ENCODE measurements at regions not wholly inside any gene's neighbourhood (a gene's known extent, or its start where the extent isn't known, plus 50 kb on each side); places are given as distances from the start of the nearest gene placed in this dataset.

DNA sequence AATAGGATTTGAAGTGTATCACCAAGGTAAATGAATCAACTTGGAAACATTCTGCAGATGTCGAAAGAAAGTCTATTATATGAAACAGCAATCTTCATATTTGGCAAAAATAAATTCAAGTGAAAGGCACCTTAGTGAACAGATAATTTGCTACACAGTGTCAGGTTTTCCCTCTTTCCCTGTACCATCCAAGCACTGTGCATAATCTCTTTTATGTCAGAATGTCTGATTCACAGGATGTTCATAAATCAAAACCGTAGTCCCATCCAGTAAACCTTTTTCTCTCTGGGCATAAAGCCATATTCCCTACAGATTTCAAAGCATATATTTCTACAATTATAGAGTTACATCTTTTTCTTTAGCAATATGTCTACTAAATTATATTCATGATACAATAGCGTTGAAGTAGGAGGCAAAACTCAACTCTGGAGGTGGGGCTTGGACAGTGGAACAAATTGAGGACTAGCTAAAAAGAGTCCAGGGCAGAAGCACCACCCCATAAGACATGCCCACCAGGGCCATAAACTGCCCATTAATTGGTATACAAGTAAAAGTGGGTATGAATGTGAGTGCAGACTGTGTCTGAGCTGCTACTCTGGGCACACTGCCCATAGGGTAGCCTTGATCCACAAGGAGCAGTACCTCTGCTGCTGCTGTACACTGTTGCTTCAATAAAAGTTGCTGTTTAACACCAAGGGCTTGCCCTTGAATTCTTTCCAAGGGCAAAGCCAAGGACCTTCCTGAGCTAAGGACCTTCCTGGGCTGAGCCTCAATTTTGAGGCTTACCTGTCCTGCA, 72.1 kb upstream of the MYCBP2 start:
- H3K9me3 Mint-ChIP-seq = no peaks in the 10 kb centered on the region
- DNase-seq (ENCODE audit: low read depth, low spot score) = no peak
- H3K4me3 Mint-ChIP-seq = no peak overlapping the region
- H3K36me3 Mint-ChIP-seq (ENCODE audit: low read depth) = no peaks in the 10 kb centered on the region
- TF ChIP-seq, protein P1, sequence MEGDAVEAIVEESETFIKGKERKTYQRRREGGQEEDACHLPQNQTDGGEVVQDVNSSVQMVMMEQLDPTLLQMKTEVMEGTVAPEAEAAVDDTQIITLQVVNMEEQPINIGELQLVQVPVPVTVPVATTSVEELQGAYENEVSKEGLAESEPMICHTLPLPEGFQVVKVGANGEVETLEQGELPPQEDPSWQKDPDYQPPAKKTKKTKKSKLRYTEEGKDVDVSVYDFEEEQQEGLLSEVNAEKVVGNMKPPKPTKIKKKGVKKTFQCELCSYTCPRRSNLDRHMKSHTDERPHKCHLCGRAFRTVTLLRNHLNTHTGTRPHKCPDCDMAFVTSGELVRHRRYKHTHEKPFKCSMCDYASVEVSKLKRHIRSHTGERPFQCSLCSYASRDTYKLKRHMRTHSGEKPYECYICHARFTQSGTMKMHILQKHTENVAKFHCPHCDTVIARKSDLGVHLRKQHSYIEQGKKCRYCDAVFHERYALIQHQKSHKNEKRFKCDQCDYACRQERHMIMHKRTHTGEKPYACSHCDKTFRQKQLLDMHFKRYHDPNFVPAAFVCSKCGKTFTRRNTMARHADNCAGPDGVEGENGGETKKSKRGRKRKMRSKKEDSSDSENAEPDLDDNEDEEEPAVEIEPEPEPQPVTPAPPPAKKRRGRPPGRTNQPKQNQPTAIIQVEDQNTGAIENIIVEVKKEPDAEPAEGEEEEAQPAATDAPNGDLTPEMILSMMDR (conservative IDR thresholded peaks at IDR 0.05) = no peak
- H3K27me3 Mint-ChIP-seq (ENCODE audit: low read depth) = no peaks in the 10 kb centered on the region
- no peaks in the 10 kb centered on the region for H3K4me1 Mint-ChIP-seq
- no peak overlapping the region for H3K27ac Mint-ChIP-seq (ENCODE audit: unreplicated experiment)

DNA sequence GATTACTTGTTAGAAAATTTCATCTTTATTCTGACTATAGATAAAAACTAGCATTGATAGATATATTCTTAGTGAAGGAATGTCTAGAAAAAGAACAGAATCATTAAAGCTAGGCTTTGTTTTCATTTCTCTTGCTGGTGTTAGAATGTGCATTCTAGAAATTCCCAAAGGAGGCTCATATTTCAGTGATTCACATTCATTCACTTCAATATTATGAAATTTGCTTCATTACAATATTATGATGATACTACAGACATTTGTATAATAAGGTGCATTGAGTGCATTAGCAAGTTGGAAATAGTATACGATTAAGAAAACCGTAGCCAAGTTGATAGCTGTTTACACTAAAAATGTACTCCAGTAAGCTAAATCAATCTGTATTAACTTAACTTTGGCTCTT, 70.7 kb upstream of the MYCBP2 start:
- no peaks in the 10 kb centered on the region for H3K4me1 Mint-ChIP-seq
- TF ChIP-seq, protein P1 (conservative IDR thresholded peaks at IDR 0.05) = no peak
- H3K4me3 Mint-ChIP-seq = no peak overlapping the region
- no peak overlapping the region for H3K27ac Mint-ChIP-seq (ENCODE audit: unreplicated experiment)
- H3K36me3 Mint-ChIP-seq (ENCODE audit: low read depth) = no peaks in the 10 kb centered on the region
- H3K27me3 Mint-ChIP-seq (ENCODE audit: low read depth) = no peaks in the 10 kb centered on the region
- no peak for DNase-seq (ENCODE audit: low read depth, low spot score)
- H3K9me3 Mint-ChIP-seq = no peaks in the 10 kb centered on the region

DNA sequence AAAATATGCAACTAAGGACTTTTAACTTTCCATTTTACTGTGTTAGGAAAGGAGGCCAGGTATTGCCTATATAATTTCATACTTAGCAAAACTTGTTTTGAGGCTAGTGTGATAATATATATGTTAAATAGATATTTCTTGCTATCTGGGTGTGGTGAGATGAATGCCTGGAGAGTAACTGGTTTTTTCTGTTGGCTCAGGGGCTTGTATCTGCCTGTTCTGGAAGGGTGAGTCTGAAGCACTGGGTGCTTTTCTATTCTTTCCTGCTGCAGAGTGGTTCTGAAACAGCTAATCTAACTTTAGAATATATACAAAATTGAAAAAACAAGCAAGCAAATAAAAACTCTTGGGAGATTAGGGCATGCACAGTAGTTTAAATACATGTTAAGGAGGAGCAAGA, 64.6 kb upstream of the MYCBP2 start:
- H3K4me1 Mint-ChIP-seq = no peaks in the 10 kb centered on the region
- no peak overlapping the region for H3K4me3 Mint-ChIP-seq
- no peaks in the 10 kb centered on the region for H3K9me3 Mint-ChIP-seq

DNA sequence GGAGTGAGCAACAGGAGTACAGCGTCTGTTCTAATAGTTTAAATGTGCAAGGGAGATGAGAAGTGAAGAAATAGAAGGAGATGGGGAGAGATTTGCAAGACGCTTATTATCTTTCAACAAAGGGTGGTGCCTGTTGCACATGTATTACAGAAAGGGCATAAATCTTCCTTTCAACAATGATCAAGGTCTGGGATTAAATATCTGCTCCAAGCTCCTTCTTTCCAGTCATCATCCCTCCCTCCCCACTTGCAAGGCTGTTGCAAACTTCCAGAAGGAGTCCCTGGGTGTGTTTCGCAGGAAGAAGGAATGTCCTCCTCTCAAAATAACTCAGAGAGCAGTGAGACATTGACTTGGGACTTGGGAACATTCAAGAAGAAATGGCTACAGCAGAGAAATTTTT, 63.5 kb upstream of the MYCBP2 start:
- H3K27ac Mint-ChIP-seq (ENCODE audit: unreplicated experiment) = no peak overlapping the region
- H3K36me3 Mint-ChIP-seq (ENCODE audit: low read depth) = no peaks in the 10 kb centered on the region
- DNase-seq (ENCODE audit: low read depth, low spot score) = no peak
- TF ChIP-seq, protein P1 (conservative IDR thresholded peaks at IDR 0.05) = no peak
- H3K27me3 Mint-ChIP-seq (ENCODE audit: low read depth) = no peaks in the 10 kb centered on the region
- no peaks in the 10 kb centered on the region for H3K4me1 Mint-ChIP-seq
- no peaks in the 10 kb centered on the region for H3K9me3 Mint-ChIP-seq
- no peak overlapping the region for H3K4me3 Mint-ChIP-seq

More for the DNA sequence above, 64.6 kb upstream of the MYCBP2 start:
- Mint-ChIP-seq H3K27me3 (ENCODE audit: low read depth) (no peaks in the 10 kb centered on the region), H3K27ac (ENCODE audit: unreplicated experiment) (no peak overlapping the region), H3K36me3 (ENCODE audit: low read depth) (no peaks in the 10 kb centered on the region)
- no peak for DNase-seq (ENCODE audit: low read depth, low spot score)
- TF ChIP-seq, protein P1 (conservative IDR thresholded peaks at IDR 0.05) = no peak

DNA sequence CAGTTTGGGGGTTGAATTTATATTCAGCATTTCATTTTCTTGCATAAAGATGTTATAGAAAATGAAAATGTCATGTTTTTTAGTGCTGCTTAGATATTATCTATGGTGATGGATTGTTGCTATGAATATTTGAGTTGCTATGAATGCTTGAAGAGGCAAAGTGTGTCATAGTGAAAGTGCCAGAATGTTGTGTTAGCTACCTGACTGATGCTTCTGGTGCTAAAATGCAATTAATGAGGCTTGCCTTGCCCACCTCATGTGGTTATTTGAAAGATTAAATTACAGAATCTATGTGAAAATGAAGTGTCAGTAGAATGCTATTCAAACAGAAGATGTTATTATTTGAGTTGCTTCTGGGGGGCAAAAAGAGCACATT, 62.7 kb upstream of the MYCBP2 start:
- Mint-ChIP-seq H3K4me1 (no peaks in the 10 kb centered on the region), H3K9me3 (no peaks in the 10 kb centered on the region), H3K36me3 (ENCODE audit: low read depth) (no peaks in the 10 kb centered on the region), H3K27ac (ENCODE audit: unreplicated experiment) (no peak overlapping the region), H3K27me3 (ENCODE audit: low read depth) (no peaks in the 10 kb centered on the region), H3K4me3 (no peak overlapping the region)
- DNase-seq (ENCODE audit: low read depth, low spot score) = no peak
- TF ChIP-seq, protein P1 (conservative IDR thresholded peaks at IDR 0.05) = no peak

All from neural crest cell (in vitro differentiated cells).